Parathyroid adenoma (tissue), 2 donors: ENCODE measurements at regions not wholly inside any gene's neighbourhood (a gene's known extent, or its start where the extent isn't known, plus 50 kb on each side); places are given as distances from the start of the nearest gene placed in this dataset.

Experiments
- H2AFZ ChIP-seq: fragments of 300-600 bp; sonication (generic); one replicate; pipeline ENCODE4 v1.7.0; 2017; ENCODE audit warnings: antibody characterized with exemption, mild to moderate bottlenecking
- H3K27ac ChIP-seq: fragments of 300-600 bp; sonication (generic); one replicate; pipeline ENCODE4 v1.7.0; 2017
- H3K27me3 ChIP-seq: fragments of 300-600 bp; sonication (generic); one replicate; pipeline ENCODE4 v1.7.0; 2017; ENCODE audit warnings: low read length; ENCODE audit not compliant: control insufficient read depth, insufficient read depth
- H3K36me3 ChIP-seq: fragments of 300-600 bp; sonication (generic); one replicate; pipeline ENCODE4 v1.7.0; 2017; ENCODE audit warnings: low read length; ENCODE audit not compliant: control insufficient read depth, insufficient read depth
- H3K4me1 ChIP-seq: fragments of 300-600 bp; sonication (generic); one replicate; pipeline ENCODE4 v1.7.0; 2017; ENCODE audit warnings: control low read depth
- H3K4me2 ChIP-seq: fragments of 300-600 bp; sonication (generic); one replicate; pipeline ENCODE4 v1.7.0; 2017; ENCODE audit warnings: low read length
- H3K4me3 ChIP-seq: fragments of 300-600 bp; sonication (generic); one replicate; pipeline ENCODE4 v1.7.0; 2017; ENCODE audit warnings: low read depth, low read length
- H3K79me2 ChIP-seq: fragments of 300-600 bp; sonication (generic); one replicate; pipeline ENCODE4 v1.7.0; 2017; ENCODE audit warnings: control low read depth
- H3K9ac ChIP-seq: fragments of 300-600 bp; sonication (generic); one replicate; pipeline ENCODE4 v1.7.0; 2017; ENCODE audit warnings: mild to moderate bottlenecking
- H3K9me3 ChIP-seq: fragments of 300-600 bp; sonication (generic); one replicate; pipeline ENCODE4 v1.7.0; 2017; ENCODE audit warnings: low read length; ENCODE audit not compliant: control insufficient read depth
- CTCF ChIP-seq: fragments of 300-600 bp; sonication (generic); IDR thresholded peaks from one replicate; pipeline ENCODE4 v1.7.0; 2017; ENCODE audit warnings: antibody characterized with exemption, mild to moderate bottlenecking
- donor health status: primary hyperparathyroidism.

DNA sequence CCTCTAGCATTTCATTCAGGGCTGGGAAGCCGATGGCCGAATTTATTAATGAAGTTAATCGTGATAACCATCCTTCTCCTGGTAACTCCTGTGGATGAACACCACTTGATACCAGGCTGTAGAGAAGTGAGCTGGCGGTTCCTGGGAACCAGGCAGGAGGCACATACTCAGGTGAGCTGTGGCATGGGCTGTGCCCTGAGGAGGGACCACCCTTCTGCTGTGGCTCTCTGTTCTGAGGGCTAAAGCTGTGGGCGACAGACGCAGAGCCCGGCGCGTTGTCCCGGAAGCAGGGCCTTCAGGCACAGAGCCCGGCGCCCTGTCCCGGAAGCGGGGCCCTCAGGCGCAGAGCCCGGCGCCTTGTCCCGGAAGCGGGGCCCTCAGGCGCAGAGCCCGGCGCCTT, 462.3 kb upstream of the SALL3 start:
- Histone ChIP-seq H3K27me3 (no peaks in the 10 kb centered on the region), H3K9me3 (no peaks in the 10 kb centered on the region), H3K9ac (no peak overlapping the region), H3K79me2 (no peaks in the 10 kb centered on the region), H3K4me3 (no peak overlapping the region), H3K27ac (no peak overlapping the region), H3K4me1 (no peaks in the 10 kb centered on the region), H3K36me3 (no peaks in the 10 kb centered on the region), H3K4me2 (no peak overlapping the region), H2AFZ (no peak overlapping the region)
- TF ChIP-seq CTCF: no peak

- H3K36me3 ChIP-seq: no peaks in the 10 kb centered on the region
- H3K4me1 ChIP-seq: no peaks in the 10 kb centered on the region
- no peak overlapping the region for H2AFZ ChIP-seq
- no peaks in the 10 kb centered on the region for H3K79me2 ChIP-seq
- H3K27me3 ChIP-seq: no peaks in the 10 kb centered on the region
- TF ChIP-seq CTCF: no peak
- H3K4me2 ChIP-seq: no peak overlapping the region
- H3K9me3 ChIP-seq: no peaks in the 10 kb centered on the region
- no peak overlapping the region for H3K27ac ChIP-seq
- H3K9ac ChIP-seq: no peak overlapping the region
- no peak overlapping the region for H3K4me3 ChIP-seq
Measured at GRCh38 chr18:78517973-78518372, 461.6 kb upstream of the SALL3 start.

GRCh38 chr18:78518805-78519204, 460.8 kb upstream of the SALL3 start:
- H3K27ac ChIP-seq: no peak overlapping the region
- H2AFZ ChIP-seq: no peak overlapping the region
- no peaks in the 10 kb centered on the region for H3K4me1 ChIP-seq
- H3K4me2 ChIP-seq: no peak overlapping the region
- H3K9me3 ChIP-seq: no peaks in the 10 kb centered on the region
- no peaks in the 10 kb centered on the region for H3K79me2 ChIP-seq
- TF ChIP-seq CTCF: no peak
- H3K9ac ChIP-seq: no peak overlapping the region
- no peak overlapping the region for H3K4me3 ChIP-seq
- no peaks in the 10 kb centered on the region for H3K27me3 ChIP-seq
- no peaks in the 10 kb centered on the region for H3K36me3 ChIP-seq

GRCh38 chr18:78519394-78520062, 460.1 kb upstream of the SALL3 start:
- no peaks in the 10 kb centered on the region for H3K36me3 ChIP-seq
- no peak overlapping the region for H3K27ac ChIP-seq
- no peak overlapping the region for H2AFZ ChIP-seq
- H3K27me3 ChIP-seq: no peaks in the 10 kb centered on the region
- no peak overlapping the region for H3K4me2 ChIP-seq
- no peak for TF ChIP-seq CTCF
- no peak overlapping the region for H3K4me3 ChIP-seq
- no peaks in the 10 kb centered on the region for H3K4me1 ChIP-seq
- H3K9me3 ChIP-seq: no peaks in the 10 kb centered on the region
- H3K79me2 ChIP-seq: no peaks in the 10 kb centered on the region
- H3K9ac ChIP-seq: no peak overlapping the region

GRCh38 chr18:78521136-78521535, 458.5 kb upstream of the SALL3 start:
- H3K36me3 ChIP-seq: no peaks in the 10 kb centered on the region
- no peak overlapping the region for H3K9ac ChIP-seq
- H3K27ac ChIP-seq: no peak overlapping the region
- no peak overlapping the region for H3K4me3 ChIP-seq
- TF ChIP-seq CTCF: no peak
- H3K9me3 ChIP-seq: no peaks in the 10 kb centered on the region
- no peak overlapping the region for H3K4me2 ChIP-seq
- H3K27me3 ChIP-seq: no peaks in the 10 kb centered on the region
- H3K4me1 ChIP-seq: no peaks in the 10 kb centered on the region
- no peak overlapping the region for H2AFZ ChIP-seq
- H3K79me2 ChIP-seq: no peaks in the 10 kb centered on the region
